ENCODE measurements at regions not wholly inside any gene's neighbourhood (a gene's known extent, or its start where the extent isn't known, plus 50 kb on each side); places are given as distances from the start of the nearest gene placed in this dataset.

DNA sequence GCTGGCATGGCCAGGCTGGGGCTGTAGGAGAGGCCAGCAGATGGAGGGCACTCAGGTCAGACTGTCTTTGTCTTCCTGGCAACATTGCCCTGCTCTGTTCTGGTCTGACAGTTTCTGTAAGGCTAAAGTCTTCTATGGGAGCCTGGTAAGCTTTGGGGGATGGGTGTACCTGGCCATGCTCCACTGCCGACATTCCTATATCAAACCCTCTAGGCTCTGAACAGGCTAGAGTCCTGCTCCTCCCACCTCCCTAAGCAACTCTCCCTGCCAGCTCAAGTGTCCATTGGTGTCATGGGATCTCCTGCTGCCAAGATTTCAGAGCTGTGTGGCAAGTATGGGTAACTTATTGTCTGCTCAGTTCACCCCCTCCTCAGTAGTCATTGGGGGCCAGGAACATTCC, 163.5 kb upstream of the UGT8 start:
- TF ChIP-seq CTCF (conservative IDR thresholded peaks at IDR 0.05; ENCODE audit: low read length) (no peak), EZH2phosphoT487 (IDR thresholded peaks at IDR 0.05; ENCODE audit: borderline replicate concordance, low read depth, low read length) (no peak)

Measured in OCI-LY7 (cell line).